Endodermal cell (in vitro differentiated cells): ENCODE measurements at regions not wholly inside any gene's neighbourhood (a gene's known extent, or its start where the extent isn't known, plus 50 kb on each side); places are given as distances from the start of the nearest gene placed in this dataset.

Experiments used
- DNase-seq: peaks from one replicate; pipeline ENCODE4 v3.0.0-alpha.2; 2017
- H3K27ac ChIP-seq: 2 replicates; pipeline ENCODE4 v1.5.1; 2013; ENCODE audit warnings: mild to moderate bottlenecking, low read depth, low read length, moderate library complexity
- H3K27me3 ChIP-seq: 2 replicates; pipeline ENCODE4 v1.6.1; 2013; ENCODE audit warnings: mild to moderate bottlenecking, low read length, moderate library complexity; ENCODE audit not compliant: insufficient read depth, control insufficient read depth, poor library complexity, severe bottlenecking
- H3K36me3 ChIP-seq: 2 replicates; pipeline ENCODE4 v1.7.0; 2013; ENCODE audit warnings: mild to moderate bottlenecking, low read length, moderate library complexity; ENCODE audit not compliant: control insufficient read depth, insufficient read depth
- H3K4me1 ChIP-seq: one replicate; pipeline ENCODE4 v1.7.0; 2013; ENCODE audit warnings: low read length; ENCODE audit not compliant: control insufficient read depth, insufficient read depth
- H3K4me3 ChIP-seq: 2 replicates; pipeline ENCODE4 v1.5.1; 2013; ENCODE audit warnings: mild to moderate bottlenecking, low read length, moderate library complexity
- H3K9ac ChIP-seq: 2 replicates; pipeline ENCODE4 v1.6.1; 2013; ENCODE audit warnings: mild to moderate bottlenecking, low read length, moderate library complexity; ENCODE audit not compliant: poor library complexity, severe bottlenecking; ENCODE audit errors: extremely low read depth
- H3K9me3 ChIP-seq: 2 replicates; pipeline ENCODE4 v1.6.1; 2013; ENCODE audit warnings: mild to moderate bottlenecking, low read length, moderate library complexity; ENCODE audit not compliant: control insufficient read depth
- H3K27ac Mint-ChIP-seq: 2 replicates; pipeline ENCODE4 v1.8.0; 2020; ENCODE audit warnings: mixed read lengths
- H3K27me3 Mint-ChIP-seq: 2 replicates; pipeline ENCODE4 v1.8.0; 2021; ENCODE audit warnings: mild to moderate bottlenecking, mixed read lengths; ENCODE audit not compliant: insufficient read depth
- H3K36me3 Mint-ChIP-seq: 2 replicates; pipeline ENCODE4 v1.8.0; 2020; ENCODE audit warnings: low read depth, mixed read lengths
- H3K4me1 Mint-ChIP-seq: 2 replicates; pipeline ENCODE4 v1.8.0; 2020; ENCODE audit warnings: mixed read lengths
- H3K4me3 Mint-ChIP-seq: 2 replicates; pipeline ENCODE4 v1.8.0; 2020; ENCODE audit warnings: mild to moderate bottlenecking, moderate library complexity, mixed read lengths
- H3K9me3 Mint-ChIP-seq: 2 replicates; pipeline ENCODE4 v1.8.0; 2020; ENCODE audit warnings: mild to moderate bottlenecking, mixed read lengths
- CTCF ChIP-seq: fragments of 200-600 bp; sonication (generic); conservative IDR thresholded peaks from 2 replicates; pipeline ENCODE4 v1.5.0; 2021; ENCODE audit warnings: antibody characterized with exemption, mild to moderate bottlenecking
- WGBS, 2 experiments: methylation state at CpG; one replicate each; pipeline versions ENCODE4 v1.1.5 to v1.1.7; 2013; ENCODE audit warnings: missing lambda C conversion rate in 2 of 2, mixed read lengths in 1 of 2; ENCODE audit not compliant: insufficient coverage in 1 of 2, insufficient read length in 1 of 2; 5-methylcytosine and 5-hydroxymethylcytosine counted together

GRCh38 chr6:144344646-144345045 lies 59.5 kb downstream of the UTRN start:
- H3K4me1 Mint-ChIP-seq: peaks cover 22% of the 10 kb centered on the region

GRCh38 chr6:144345451-144345850 lies 60.3 kb downstream of the UTRN start:
- H3K9me3 ChIP-seq: no peaks in the 10 kb centered on the region
- Mint-ChIP-seq H3K4me3 (no peak overlapping the region), H3K9me3 (no peaks in the 10 kb centered on the region), H3K4me1 (peaks cover 19% of the 10 kb centered on the region), H3K36me3 (peaks cover 4% of the 10 kb centered on the region), H3K27ac (no peak overlapping the region), H3K27me3 (no peaks in the 10 kb centered on the region)
- H3K36me3 ChIP-seq: peaks cover 3% of the 10 kb centered on the region
- H3K4me1 ChIP-seq: no peaks in the 10 kb centered on the region
- H3K9ac ChIP-seq: no peak overlapping the region
- 87 to 100% methylated on average over 3 to 4 of the region's 4 CpGs for WGBS, 2 experiments
- no peak for DNase-seq
- no peak overlapping the region for H3K27ac ChIP-seq
- TF ChIP-seq CTCF: no peak
- H3K27me3 ChIP-seq: no peaks in the 10 kb centered on the region
- no peak overlapping the region for H3K4me3 ChIP-seq

More at GRCh38 chr6:144344646-144345045, 59.5 kb downstream of the UTRN start:
- TF ChIP-seq CTCF: no peak
- Histone ChIP-seq H3K9ac (no peak overlapping the region), H3K27ac (no peak overlapping the region), H3K27me3 (no peaks in the 10 kb centered on the region), H3K36me3 (peaks cover 3% of the 10 kb centered on the region), H3K4me3 (no peak overlapping the region), H3K4me1 (no peaks in the 10 kb centered on the region), H3K9me3 (no peaks in the 10 kb centered on the region)
- Mint-ChIP-seq H3K27ac (no peak overlapping the region), H3K9me3 (no peaks in the 10 kb centered on the region), H3K36me3 (peaks cover 4% of the 10 kb centered on the region), H3K27me3 (no peaks in the 10 kb centered on the region), H3K4me3 (no peak overlapping the region)
- 88 to 91% methylated on average over 4 to 5 of the region's 5 CpGs for WGBS, 2 experiments
- no peak for DNase-seq

GRCh38 chr6:144346719-144347447 lies 61.7 kb downstream of the UTRN start:
- H3K4me1 ChIP-seq: no peaks in the 10 kb centered on the region
- no peak overlapping the region for H3K27ac Mint-ChIP-seq
- no peak overlapping the region for H3K27ac ChIP-seq

More at GRCh38 chr6:144346719-144347447, 61.7 kb downstream of the UTRN start:
- WGBS, 2 experiments: 94 to 96% methylated on average over 10 to 11 of the region's 11 CpGs
- Mint-ChIP-seq H3K4me3 (no peak overlapping the region), H3K4me1 (peaks cover 20% of the 10 kb centered on the region), H3K9me3 (no peaks in the 10 kb centered on the region), H3K27me3 (no peaks in the 10 kb centered on the region), H3K36me3 (peaks cover 4% of the 10 kb centered on the region)
- TF ChIP-seq CTCF: no peak
- no peaks in the 10 kb centered on the region for H3K9me3 ChIP-seq
- H3K36me3 ChIP-seq: peaks cover 3% of the 10 kb centered on the region
- H3K27me3 ChIP-seq: no peaks in the 10 kb centered on the region
- no peak for DNase-seq
- no peak overlapping the region for H3K4me3 ChIP-seq
- no peak overlapping the region for H3K9ac ChIP-seq
